SK-N-SH (cell line): ENCODE measurements at regions not wholly inside any gene's neighbourhood (a gene's known extent, or its start where the extent isn't known, plus 50 kb on each side); places are given as distances from the start of the nearest gene placed in this dataset.

ENCODE experiments used
- CHD2 ChIP-seq: fragments of 150-350 bp; IDR thresholded peaks from 2 replicates; pipeline ENCODE4 v1.6.1; 2018; ENCODE audit warnings: low read length; ENCODE audit not compliant: partially characterized antibody
- EP300 ChIP-seq, 2 experiments: IDR thresholded peaks; 2 replicates each; pipeline versions ENCODE4 v1.4.0 to v1.6.1; 2012; ENCODE audit warnings: borderline replicate concordance in 1 of 2, low read depth in 1 of 2, low read length in 1 of 2
- FOXM1 ChIP-seq: IDR thresholded peaks from 2 replicates; pipeline ENCODE4 v1.4.0; 2012; ENCODE audit warnings: low read depth, mild to moderate bottlenecking
- GABPA ChIP-seq: IDR thresholded peaks from 2 replicates; pipeline ENCODE4 v1.4.0; 2012; ENCODE audit warnings: low read depth, mild to moderate bottlenecking
- GATA2 ChIP-seq: sonication (generic); formaldehyde crosslinking; IDR thresholded peaks from 2 replicates; pipeline ENCODE4 v1.5.0; 2020; ENCODE audit warnings: mild to moderate bottlenecking, missing genetic modification reagents
- POLR2AphosphoS5 ChIP-seq: IDR thresholded peaks from 2 replicates; pipeline ENCODE4 v1.6.1; 2012; ENCODE audit warnings: low read depth, low read length
- RAD21 ChIP-seq: IDR thresholded peaks from 2 replicates; pipeline ENCODE4 v1.6.1; 2012; ENCODE audit warnings: mild to moderate bottlenecking, low read length
- RFX5 ChIP-seq: IDR thresholded peaks from 2 replicates; pipeline ENCODE4 v1.6.1; 2012; ENCODE audit warnings: mild to moderate bottlenecking, improper control_type of control experiment, low read length
- YY1 ChIP-seq: IDR thresholded peaks from 2 replicates; pipeline ENCODE4 v1.4.0; 2012; ENCODE audit warnings: low read depth, mild to moderate bottlenecking
- TF ChIP-seq, protein P1 (sequence below): fragments of 200-600 bp; sonication (generic); IDR thresholded peaks from 2 replicates; pipeline ENCODE4 v1.6.1; 2017; ENCODE audit warnings: antibody characterized with exemption, mild to moderate bottlenecking, moderate library complexity
- TF ChIP-seq, protein P2 (sequence below): IDR thresholded peaks from 2 replicates; pipeline ENCODE4; 2012
- TF ChIP-seq, protein P3 (sequence below): IDR thresholded peaks from 2 replicates; pipeline ENCODE4 v1.6.1; 2012; ENCODE audit warnings: mild to moderate bottlenecking, low read depth, low read length, moderate library complexity
- TF ChIP-seq, protein P4 (sequence below): IDR thresholded peaks from 2 replicates; pipeline ENCODE4 v1.4.0; 2012; ENCODE audit warnings: low read depth, borderline replicate concordance

DNA sequence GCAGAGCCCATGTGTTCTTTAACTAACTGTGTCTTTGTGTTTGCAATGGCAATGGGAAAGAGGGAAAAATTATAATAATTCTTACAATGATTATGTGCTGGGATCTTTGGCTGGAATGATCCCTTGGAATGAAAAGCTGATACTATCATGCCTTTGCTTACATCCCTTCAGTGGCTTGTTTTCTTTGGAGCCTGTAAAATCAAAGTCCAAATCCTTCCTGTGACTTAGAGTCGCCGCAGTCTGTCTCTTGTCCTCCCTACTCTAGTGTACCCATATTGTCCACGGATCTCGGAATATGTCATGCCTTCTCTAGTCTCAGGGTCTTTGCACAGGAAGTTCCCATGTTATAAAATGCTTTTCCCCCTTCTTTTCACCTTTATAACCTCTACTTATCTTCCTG lies 111.7 kb upstream of the MAF start:
- TF ChIP-seq, protein P1, sequence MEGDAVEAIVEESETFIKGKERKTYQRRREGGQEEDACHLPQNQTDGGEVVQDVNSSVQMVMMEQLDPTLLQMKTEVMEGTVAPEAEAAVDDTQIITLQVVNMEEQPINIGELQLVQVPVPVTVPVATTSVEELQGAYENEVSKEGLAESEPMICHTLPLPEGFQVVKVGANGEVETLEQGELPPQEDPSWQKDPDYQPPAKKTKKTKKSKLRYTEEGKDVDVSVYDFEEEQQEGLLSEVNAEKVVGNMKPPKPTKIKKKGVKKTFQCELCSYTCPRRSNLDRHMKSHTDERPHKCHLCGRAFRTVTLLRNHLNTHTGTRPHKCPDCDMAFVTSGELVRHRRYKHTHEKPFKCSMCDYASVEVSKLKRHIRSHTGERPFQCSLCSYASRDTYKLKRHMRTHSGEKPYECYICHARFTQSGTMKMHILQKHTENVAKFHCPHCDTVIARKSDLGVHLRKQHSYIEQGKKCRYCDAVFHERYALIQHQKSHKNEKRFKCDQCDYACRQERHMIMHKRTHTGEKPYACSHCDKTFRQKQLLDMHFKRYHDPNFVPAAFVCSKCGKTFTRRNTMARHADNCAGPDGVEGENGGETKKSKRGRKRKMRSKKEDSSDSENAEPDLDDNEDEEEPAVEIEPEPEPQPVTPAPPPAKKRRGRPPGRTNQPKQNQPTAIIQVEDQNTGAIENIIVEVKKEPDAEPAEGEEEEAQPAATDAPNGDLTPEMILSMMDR: no peak
- TF ChIP-seq, protein P2, sequence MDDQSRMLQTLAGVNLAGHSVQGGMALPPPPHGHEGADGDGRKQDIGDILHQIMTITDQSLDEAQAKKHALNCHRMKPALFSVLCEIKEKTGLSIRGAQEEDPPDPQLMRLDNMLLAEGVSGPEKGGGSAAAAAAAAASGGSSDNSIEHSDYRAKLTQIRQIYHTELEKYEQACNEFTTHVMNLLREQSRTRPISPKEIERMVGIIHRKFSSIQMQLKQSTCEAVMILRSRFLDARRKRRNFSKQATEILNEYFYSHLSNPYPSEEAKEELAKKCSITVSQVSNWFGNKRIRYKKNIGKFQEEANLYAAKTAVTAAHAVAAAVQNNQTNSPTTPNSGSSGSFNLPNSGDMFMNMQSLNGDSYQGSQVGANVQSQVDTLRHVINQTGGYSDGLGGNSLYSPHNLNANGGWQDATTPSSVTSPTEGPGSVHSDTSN: no peak
- TF ChIP-seq, protein P3, sequence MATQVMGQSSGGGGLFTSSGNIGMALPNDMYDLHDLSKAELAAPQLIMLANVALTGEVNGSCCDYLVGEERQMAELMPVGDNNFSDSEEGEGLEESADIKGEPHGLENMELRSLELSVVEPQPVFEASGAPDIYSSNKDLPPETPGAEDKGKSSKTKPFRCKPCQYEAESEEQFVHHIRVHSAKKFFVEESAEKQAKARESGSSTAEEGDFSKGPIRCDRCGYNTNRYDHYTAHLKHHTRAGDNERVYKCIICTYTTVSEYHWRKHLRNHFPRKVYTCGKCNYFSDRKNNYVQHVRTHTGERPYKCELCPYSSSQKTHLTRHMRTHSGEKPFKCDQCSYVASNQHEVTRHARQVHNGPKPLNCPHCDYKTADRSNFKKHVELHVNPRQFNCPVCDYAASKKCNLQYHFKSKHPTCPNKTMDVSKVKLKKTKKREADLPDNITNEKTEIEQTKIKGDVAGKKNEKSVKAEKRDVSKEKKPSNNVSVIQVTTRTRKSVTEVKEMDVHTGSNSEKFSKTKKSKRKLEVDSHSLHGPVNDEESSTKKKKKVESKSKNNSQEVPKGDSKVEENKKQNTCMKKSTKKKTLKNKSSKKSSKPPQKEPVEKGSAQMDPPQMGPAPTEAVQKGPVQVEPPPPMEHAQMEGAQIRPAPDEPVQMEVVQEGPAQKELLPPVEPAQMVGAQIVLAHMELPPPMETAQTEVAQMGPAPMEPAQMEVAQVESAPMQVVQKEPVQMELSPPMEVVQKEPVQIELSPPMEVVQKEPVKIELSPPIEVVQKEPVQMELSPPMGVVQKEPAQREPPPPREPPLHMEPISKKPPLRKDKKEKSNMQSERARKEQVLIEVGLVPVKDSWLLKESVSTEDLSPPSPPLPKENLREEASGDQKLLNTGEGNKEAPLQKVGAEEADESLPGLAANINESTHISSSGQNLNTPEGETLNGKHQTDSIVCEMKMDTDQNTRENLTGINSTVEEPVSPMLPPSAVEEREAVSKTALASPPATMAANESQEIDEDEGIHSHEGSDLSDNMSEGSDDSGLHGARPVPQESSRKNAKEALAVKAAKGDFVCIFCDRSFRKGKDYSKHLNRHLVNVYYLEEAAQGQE: no peak
- TF ChIP-seq GABPA (no peak), GATA2 (no peak), YY1 (no peak), POLR2AphosphoS5 (no peak), CHD2 (no peak), EP300 (IDR thresholded peaks at IDR 0.05; ENCODE audit: borderline replicate concordance in 1 of 2, low read depth in 1 of 2, low read length in 1 of 2) (no peak), FOXM1 (no peak), RFX5 (no peak), RAD21 (no peak)
- TF ChIP-seq, protein P4, sequence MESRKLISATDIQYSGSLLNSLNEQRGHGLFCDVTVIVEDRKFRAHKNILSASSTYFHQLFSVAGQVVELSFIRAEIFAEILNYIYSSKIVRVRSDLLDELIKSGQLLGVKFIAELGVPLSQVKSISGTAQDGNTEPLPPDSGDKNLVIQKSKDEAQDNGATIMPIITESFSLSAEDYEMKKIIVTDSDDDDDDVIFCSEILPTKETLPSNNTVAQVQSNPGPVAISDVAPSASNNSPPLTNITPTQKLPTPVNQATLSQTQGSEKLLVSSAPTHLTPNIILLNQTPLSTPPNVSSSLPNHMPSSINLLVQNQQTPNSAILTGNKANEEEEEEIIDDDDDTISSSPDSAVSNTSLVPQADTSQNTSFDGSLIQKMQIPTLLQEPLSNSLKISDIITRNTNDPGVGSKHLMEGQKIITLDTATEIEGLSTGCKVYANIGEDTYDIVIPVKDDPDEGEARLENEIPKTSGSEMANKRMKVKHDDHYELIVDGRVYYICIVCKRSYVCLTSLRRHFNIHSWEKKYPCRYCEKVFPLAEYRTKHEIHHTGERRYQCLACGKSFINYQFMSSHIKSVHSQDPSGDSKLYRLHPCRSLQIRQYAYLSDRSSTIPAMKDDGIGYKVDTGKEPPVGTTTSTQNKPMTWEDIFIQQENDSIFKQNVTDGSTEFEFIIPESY: no peak
